ENCODE measurements at regions not wholly inside any gene's neighbourhood (a gene's known extent, or its start where the extent isn't known, plus 50 kb on each side); places are given as distances from the start of the nearest gene placed in this dataset.

- no peak for TF ChIP-seq CTCF (optimal IDR thresholded peaks at IDR 0.05 in 1 of 3, IDR thresholded peaks at IDR 0.05 in 1 of 3, conservative IDR thresholded peaks at IDR 0.05 in 1 of 3; ENCODE audit: extremely low read depth in 1 of 3, insufficient read depth in 2 of 3, low read length in 3 of 3)
- TF ChIP-seq EZH2 (IDR thresholded peaks at IDR 0.05; ENCODE audit: low read length) = no peak
These were observed 172.9 kb downstream of the DKK1 start for GRCh38 chr10:52486840-52487611.

Measured in keratinocyte (primary cell).